ENCODE measurements at regions not wholly inside any gene's neighbourhood (a gene's known extent, or its start where the extent isn't known, plus 50 kb on each side); places are given as distances from the start of the nearest gene placed in this dataset.

GRCh38 chr2:203797276-203797675, 70.3 kb upstream of the CTLA4 start:
- no peak for DNase-seq (ENCODE audit: low read depth in 2 of 2)

GRCh38 chr2:203797712-203798111, 69.9 kb upstream of the CTLA4 start:
- Histone ChIP-seq H3K4me3 (replicated peaks in 1 of 4; ENCODE audit: control extremely low read depth in 1 of 4, insufficient read depth in 1 of 4, low read depth in 3 of 4, low read length in 4 of 4) (no peak overlapping the region), H3K4me2 (ENCODE audit: extremely low read depth, insufficient read depth, low read length) (no peak overlapping the region), H3K36me3 (ENCODE audit: control insufficient read depth, insufficient read depth, low read length) (no peaks in the 10 kb centered on the region), H3K4me1 (ENCODE audit: control insufficient read depth, extremely low read depth, insufficient read depth, low read length) (peaks cover 6% of the 10 kb centered on the region), H3K79me2 (ENCODE audit: control insufficient read depth, insufficient read depth, low read length) (no peaks in the 10 kb centered on the region), H3K9me3 (ENCODE audit: control insufficient read depth, insufficient read depth, low read depth, low read length) (no peaks in the 10 kb centered on the region), H4K20me1 (ENCODE audit: control insufficient read depth, extremely low read depth, insufficient read depth, low read length) (no peaks in the 10 kb centered on the region), H3K27me3 (ENCODE audit: control insufficient read depth, insufficient read depth, low read length) (no peaks in the 10 kb centered on the region), H3K9ac (ENCODE audit: insufficient read depth, low read length) (no peak overlapping the region), H3K27ac (ENCODE audit: insufficient read depth, low read length) (no peak overlapping the region), H2AFZ (ENCODE audit: low read length) (no peak overlapping the region)
- TF ChIP-seq CTCF (conservative IDR thresholded peaks at IDR 0.05 in 1 of 2, IDR thresholded peaks at IDR 0.05 in 1 of 2; ENCODE audit: low read depth in 1 of 2, low read length in 2 of 2) (no peak), EZH2 (IDR thresholded peaks at IDR 0.05; ENCODE audit: low read length, missing control alignments) (no peak)
- peak in 1 of 2 donors; percentile 70 for DNase-seq (ENCODE audit: low read depth in 2 of 2)

More at GRCh38 chr2:203797276-203797675, 70.3 kb upstream of the CTLA4 start:
- Histone ChIP-seq H3K4me1 (ENCODE audit: control insufficient read depth, extremely low read depth, insufficient read depth, low read length) (peaks cover 2% of the 10 kb centered on the region), H3K27ac (ENCODE audit: insufficient read depth, low read length) (no peak overlapping the region), H3K9me3 (ENCODE audit: control insufficient read depth, insufficient read depth, low read depth, low read length) (no peaks in the 10 kb centered on the region), H3K36me3 (ENCODE audit: control insufficient read depth, insufficient read depth, low read length) (no peaks in the 10 kb centered on the region), H3K79me2 (ENCODE audit: control insufficient read depth, insufficient read depth, low read length) (no peaks in the 10 kb centered on the region), H3K27me3 (ENCODE audit: control insufficient read depth, insufficient read depth, low read length) (no peaks in the 10 kb centered on the region), H4K20me1 (ENCODE audit: control insufficient read depth, extremely low read depth, insufficient read depth, low read length) (no peaks in the 10 kb centered on the region), H2AFZ (ENCODE audit: low read length) (no peak overlapping the region), H3K4me2 (ENCODE audit: extremely low read depth, insufficient read depth, low read length) (no peak overlapping the region), H3K4me3 (replicated peaks in 1 of 4; ENCODE audit: control extremely low read depth in 1 of 4, insufficient read depth in 1 of 4, low read depth in 3 of 4, low read length in 4 of 4) (no peak overlapping the region), H3K9ac (ENCODE audit: insufficient read depth, low read length) (no peak overlapping the region)
- no peak for TF ChIP-seq CTCF (conservative IDR thresholded peaks at IDR 0.05 in 1 of 2, IDR thresholded peaks at IDR 0.05 in 1 of 2; ENCODE audit: low read depth in 1 of 2, low read length in 2 of 2)
- no peak for TF ChIP-seq EZH2 (IDR thresholded peaks at IDR 0.05; ENCODE audit: low read length, missing control alignments)

GRCh38 chr2:203798296-203799087, 69.1 kb upstream of the CTLA4 start:
- no peak overlapping the region for H3K27ac ChIP-seq (ENCODE audit: insufficient read depth, low read length)
- H3K9ac ChIP-seq (ENCODE audit: insufficient read depth, low read length) = no peak overlapping the region
- H3K36me3 ChIP-seq (ENCODE audit: control insufficient read depth, insufficient read depth, low read length) = no peaks in the 10 kb centered on the region
- no peaks in the 10 kb centered on the region for H4K20me1 ChIP-seq (ENCODE audit: control insufficient read depth, extremely low read depth, insufficient read depth, low read length)
- no peak overlapping the region for H3K4me2 ChIP-seq (ENCODE audit: extremely low read depth, insufficient read depth, low read length)
- no peak for TF ChIP-seq EZH2 (IDR thresholded peaks at IDR 0.05; ENCODE audit: low read length, missing control alignments)
- TF ChIP-seq CTCF (conservative IDR thresholded peaks at IDR 0.05 in 1 of 2, IDR thresholded peaks at IDR 0.05 in 1 of 2; ENCODE audit: low read depth in 1 of 2, low read length in 2 of 2) = no peak
- H3K9me3 ChIP-seq (ENCODE audit: control insufficient read depth, insufficient read depth, low read depth, low read length) = no peaks in the 10 kb centered on the region
- peaks cover 9% of the 10 kb centered on the region for H3K4me1 ChIP-seq (ENCODE audit: control insufficient read depth, extremely low read depth, insufficient read depth, low read length)
- H3K79me2 ChIP-seq (ENCODE audit: control insufficient read depth, insufficient read depth, low read length) = no peaks in the 10 kb centered on the region
- H3K27me3 ChIP-seq (ENCODE audit: control insufficient read depth, insufficient read depth, low read length) = no peaks in the 10 kb centered on the region
- H2AFZ ChIP-seq (ENCODE audit: low read length) = no peak overlapping the region
- DNase-seq (ENCODE audit: low read depth in 2 of 2) = no peak
- no peak overlapping the region for H3K4me3 ChIP-seq (replicated peaks in 1 of 4; ENCODE audit: control extremely low read depth in 1 of 4, insufficient read depth in 1 of 4, low read depth in 3 of 4, low read length in 4 of 4)
